ENCODE measurements at regions not wholly inside any gene's neighbourhood (a gene's known extent, or its start where the extent isn't known, plus 50 kb on each side); places are given as distances from the start of the nearest gene placed in this dataset.

DNA sequence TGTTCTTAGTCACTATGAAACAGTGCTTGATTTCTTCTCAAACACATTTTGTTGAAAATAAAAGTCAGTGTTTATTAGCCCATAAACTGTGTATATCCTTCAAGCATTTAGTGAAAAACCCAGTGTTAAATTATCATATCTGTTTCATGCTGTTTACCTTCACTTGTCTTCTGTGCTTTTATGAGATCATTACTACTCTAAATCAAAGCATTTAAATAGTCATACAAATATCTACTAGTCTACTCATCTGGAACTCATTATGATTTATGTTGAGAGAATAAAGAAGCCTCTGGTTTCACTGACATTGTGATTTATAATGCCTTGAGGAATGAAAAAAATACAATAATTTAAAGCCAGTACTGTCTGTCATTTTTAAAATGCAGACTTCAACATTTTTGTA, 366.5 kb downstream of the SLCO4C1 start:
- Histone ChIP-seq H4K20me1 (replicated peaks; ENCODE audit: insufficient read depth) (no peaks in the 10 kb centered on the region), H3K36me3 (ENCODE audit: insufficient read depth) (no peaks in the 10 kb centered on the region), H3K4me3 (no peak overlapping the region), H3K79me2 (replicated peaks; ENCODE audit: insufficient read depth) (no peaks in the 10 kb centered on the region), H2AFZ (no peak overlapping the region), H3K4me1 (ENCODE audit: insufficient read depth) (no peaks in the 10 kb centered on the region), H3F3A (replicated peaks; ENCODE audit: low read depth) (no peaks in the 10 kb centered on the region), H3K9me2 (ENCODE audit: insufficient read depth) (no peaks in the 10 kb centered on the region), H3K27me3 (ENCODE audit: insufficient read depth) (no peaks in the 10 kb centered on the region), H3K27ac (ENCODE audit: low read depth) (no peak overlapping the region), H3K4me2 (no peak overlapping the region)
- Mint-ChIP-seq H3K27ac (no peak overlapping the region), H3K36me3 (ENCODE audit: low read depth) (no peaks in the 10 kb centered on the region), H3K4me3 (no peak overlapping the region), H3K4me1 (no peaks in the 10 kb centered on the region), H3K27me3 (ENCODE audit: insufficient read depth, low read depth, poor library complexity) (peaks cover 2% of the 10 kb centered on the region), H3K9me3 (no peaks in the 10 kb centered on the region)
- DNase-seq (ENCODE audit: low spot score) (no peak), ATAC-seq (no peak)
- no peak for TF ChIP-seq CREB1 (CRISPR knock-in tag; IDR thresholded peaks at IDR 0.05; ENCODE audit: low read depth)
- no peak for TF ChIP-seq ZNF114 (CRISPR knock-in tag; IDR thresholded peaks at IDR 0.05)
- no peak for TF ChIP-seq EZH2phosphoT487 (IDR thresholded peaks at IDR 0.05; ENCODE audit: unreplicated experiment)
- no peak for TF ChIP-seq NANOG (IDR thresholded peaks at IDR 0.05; ENCODE audit: borderline replicate concordance)
- TF ChIP-seq POLR2AphosphoS5 (IDR thresholded peaks at IDR 0.05; ENCODE audit: low read depth), result no peak
- no peak for TF ChIP-seq ETS1 (IDR thresholded peaks at IDR 0.05)
- TF ChIP-seq, protein P1, sequence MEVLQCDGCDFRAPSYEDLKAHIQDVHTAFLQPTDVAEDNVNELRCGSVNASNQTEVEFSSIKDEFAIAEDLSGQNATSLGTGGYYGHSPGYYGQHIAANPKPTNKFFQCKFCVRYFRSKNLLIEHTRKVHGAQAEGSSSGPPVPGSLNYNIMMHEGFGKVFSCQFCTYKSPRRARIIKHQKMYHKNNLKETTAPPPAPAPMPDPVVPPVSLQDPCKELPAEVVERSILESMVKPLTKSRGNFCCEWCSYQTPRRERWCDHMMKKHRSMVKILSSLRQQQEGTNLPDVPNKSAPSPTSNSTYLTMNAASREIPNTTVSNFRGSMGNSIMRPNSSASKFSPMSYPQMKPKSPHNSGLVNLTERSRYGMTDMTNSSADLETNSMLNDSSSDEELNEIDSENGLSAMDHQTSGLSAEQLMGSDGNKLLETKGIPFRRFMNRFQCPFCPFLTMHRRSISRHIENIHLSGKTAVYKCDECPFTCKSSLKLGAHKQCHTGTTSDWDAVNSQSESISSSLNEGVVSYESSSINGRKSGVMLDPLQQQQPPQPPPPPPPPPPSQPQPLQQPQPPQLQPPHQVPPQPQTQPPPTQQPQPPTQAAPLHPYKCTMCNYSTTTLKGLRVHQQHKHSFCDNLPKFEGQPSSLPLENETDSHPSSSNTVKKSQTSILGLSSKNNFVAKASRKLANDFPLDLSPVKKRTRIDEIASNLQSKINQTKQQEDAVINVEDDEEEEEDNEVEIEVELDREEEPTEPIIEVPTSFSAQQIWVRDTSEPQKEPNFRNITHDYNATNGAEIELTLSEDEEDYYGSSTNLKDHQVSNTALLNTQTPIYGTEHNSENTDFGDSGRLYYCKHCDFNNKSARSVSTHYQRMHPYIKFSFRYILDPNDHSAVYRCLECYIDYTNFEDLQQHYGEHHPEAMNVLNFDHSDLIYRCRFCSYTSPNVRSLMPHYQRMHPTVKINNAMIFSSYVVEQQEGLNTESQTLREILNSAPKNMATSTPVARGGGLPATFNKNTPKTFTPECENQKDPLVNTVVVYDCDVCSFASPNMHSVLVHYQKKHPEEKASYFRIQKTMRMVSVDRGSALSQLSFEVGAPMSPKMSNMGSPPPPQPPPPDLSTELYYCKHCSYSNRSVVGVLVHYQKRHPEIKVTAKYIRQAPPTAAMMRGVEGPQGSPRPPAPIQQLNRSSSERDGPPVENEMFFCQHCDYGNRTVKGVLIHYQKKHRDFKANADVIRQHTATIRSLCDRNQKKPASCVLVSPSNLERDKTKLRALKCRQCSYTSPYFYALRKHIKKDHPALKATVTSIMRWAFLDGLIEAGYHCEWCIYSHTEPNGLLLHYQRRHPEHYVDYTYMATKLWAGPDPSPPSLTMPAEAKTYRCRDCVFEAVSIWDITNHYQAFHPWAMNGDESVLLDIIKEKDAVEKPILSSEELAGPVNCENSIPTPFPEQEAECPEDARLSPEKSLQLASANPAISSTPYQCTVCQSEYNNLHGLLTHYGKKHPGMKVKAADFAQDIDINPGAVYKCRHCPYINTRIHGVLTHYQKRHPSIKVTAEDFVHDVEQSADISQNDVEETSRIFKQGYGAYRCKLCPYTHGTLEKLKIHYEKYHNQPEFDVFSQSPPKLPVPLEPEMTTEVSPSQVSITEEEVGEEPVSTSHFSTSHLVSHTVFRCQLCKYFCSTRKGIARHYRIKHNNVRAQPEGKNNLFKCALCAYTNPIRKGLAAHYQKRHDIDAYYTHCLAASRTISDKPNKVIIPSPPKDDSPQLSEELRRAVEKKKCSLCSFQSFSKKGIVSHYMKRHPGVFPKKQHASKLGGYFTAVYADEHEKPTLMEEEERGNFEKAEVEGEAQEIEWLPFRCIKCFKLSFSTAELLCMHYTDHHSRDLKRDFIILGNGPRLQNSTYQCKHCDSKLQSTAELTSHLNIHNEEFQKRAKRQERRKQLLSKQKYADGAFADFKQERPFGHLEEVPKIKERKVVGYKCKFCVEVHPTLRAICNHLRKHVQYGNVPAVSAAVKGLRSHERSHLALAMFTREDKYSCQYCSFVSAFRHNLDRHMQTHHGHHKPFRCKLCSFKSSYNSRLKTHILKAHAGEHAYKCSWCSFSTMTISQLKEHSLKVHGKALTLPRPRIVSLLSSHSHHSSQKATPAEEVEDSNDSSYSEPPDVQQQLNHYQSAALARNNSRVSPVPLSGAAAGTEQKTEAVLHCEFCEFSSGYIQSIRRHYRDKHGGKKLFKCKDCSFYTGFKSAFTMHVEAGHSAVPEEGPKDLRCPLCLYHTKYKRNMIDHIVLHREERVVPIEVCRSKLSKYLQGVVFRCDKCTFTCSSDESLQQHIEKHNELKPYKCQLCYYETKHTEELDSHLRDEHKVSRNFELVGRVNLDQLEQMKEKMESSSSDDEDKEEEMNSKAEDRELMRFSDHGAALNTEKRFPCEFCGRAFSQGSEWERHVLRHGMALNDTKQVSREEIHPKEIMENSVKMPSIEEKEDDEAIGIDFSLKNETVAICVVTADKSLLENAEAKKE (CRISPR knock-in tag; IDR thresholded peaks at IDR 0.05), result no peak
- no peak for TF ChIP-seq REST (IDR thresholded peaks at IDR 0.05; ENCODE audit: unreplicated experiment)
- TF ChIP-seq JUNB (IDR thresholded peaks at IDR 0.05; ENCODE audit: unreplicated experiment), result no peak
- TF ChIP-seq STAT1 (IDR thresholded peaks at IDR 0.05; ENCODE audit: unreplicated experiment), result no peak
